ENCODE measurements at regions not wholly inside any gene's neighbourhood (a gene's known extent, or its start where the extent isn't known, plus 50 kb on each side); places are given as distances from the start of the nearest gene placed in this dataset.

GRCh38 chr9:79247021-79247420 lies 324.7 kb upstream of the TLE4 start:
- Mint-ChIP-seq H3K36me3 (no peaks in the 10 kb centered on the region), H3K4me1 (no peaks in the 10 kb centered on the region), H3K27me3 (ENCODE audit: low read depth in 2 of 2) (peaks cover 0 to 3% of the 10 kb centered on the region in 2 donors), H3K27ac (no peak overlapping the region), H3K9me3 (peaks cover 0 to 2% of the 10 kb centered on the region in 2 donors), H3K4me3 (no peak overlapping the region)
- no peaks in the 10 kb centered on the region for H3K36me3 ChIP-seq (ENCODE audit: control insufficient read depth, insufficient read depth, low read length)
- ATAC-seq (no peak), DNase-seq (no peak)
- no peak overlapping the region for H3K4me3 ChIP-seq (ENCODE audit: low read length)
- H3K4me1 ChIP-seq (ENCODE audit: control insufficient read depth, insufficient read depth, low read length) = no peaks in the 10 kb centered on the region
- TF ChIP-seq CTCF (IDR thresholded peaks at IDR 0.05) = no peak
- H3K27ac ChIP-seq (ENCODE audit: low read length) = no peak overlapping the region
- no peaks in the 10 kb centered on the region for H3K27me3 ChIP-seq (ENCODE audit: control insufficient read depth, insufficient read depth, low read length)
- intact Hi-C loops (cut with micrococcal nuclease) = no loop called here
- no peaks in the 10 kb centered on the region for H3K9me3 ChIP-seq (ENCODE audit: control insufficient read depth, insufficient read depth, low read length)

GRCh38 chr9:79250806-79251205 lies 321.0 kb upstream of the TLE4 start:
- 56% methylated on average over 1 of the region's 1 CpG for WGBS (ENCODE audit: insufficient coverage)
- H3K36me3 ChIP-seq (ENCODE audit: control insufficient read depth, insufficient read depth, low read length) = no peaks in the 10 kb centered on the region
- H3K4me3 Mint-ChIP-seq = no peak overlapping the region
- no peak for ATAC-seq
- intact Hi-C loops (cut with micrococcal nuclease) = no loop called here
- peaks cover 0 to 2% of the 10 kb centered on the region in 2 donors for H3K9me3 Mint-ChIP-seq
- H3K4me1 Mint-ChIP-seq = no peaks in the 10 kb centered on the region
- no peak overlapping the region for H3K27ac ChIP-seq (ENCODE audit: low read length)
- peaks cover 0 to 2% of the 10 kb centered on the region in 2 donors for H3K27me3 Mint-ChIP-seq (ENCODE audit: low read depth in 2 of 2)
- no peak overlapping the region for H3K27ac Mint-ChIP-seq
- no peak overlapping the region for H3K4me3 ChIP-seq (ENCODE audit: low read length)
- no peak for DNase-seq
- no peaks in the 10 kb centered on the region for H3K27me3 ChIP-seq (ENCODE audit: control insufficient read depth, insufficient read depth, low read length)
- H3K36me3 Mint-ChIP-seq = no peaks in the 10 kb centered on the region
- H3K4me1 ChIP-seq (ENCODE audit: control insufficient read depth, insufficient read depth, low read length) = no peaks in the 10 kb centered on the region
- no peaks in the 10 kb centered on the region for H3K9me3 ChIP-seq (ENCODE audit: control insufficient read depth, insufficient read depth, low read length)
- TF ChIP-seq CTCF (IDR thresholded peaks at IDR 0.05) = no peak

- no peaks in the 10 kb centered on the region for H3K4me1 ChIP-seq (ENCODE audit: control insufficient read depth, insufficient read depth, low read length)
- H3K9me3 ChIP-seq (ENCODE audit: control insufficient read depth, insufficient read depth, low read length) = no peaks in the 10 kb centered on the region
- no peak for DNase-seq
- peaks cover 4% of the 10 kb centered on the region for H3K27me3 ChIP-seq (ENCODE audit: control insufficient read depth, insufficient read depth, low read length)
- H3K36me3 ChIP-seq (ENCODE audit: control insufficient read depth, insufficient read depth, low read length) = no peaks in the 10 kb centered on the region
- TF ChIP-seq CTCF (IDR thresholded peaks at IDR 0.05) = no peak
- no peak for ATAC-seq
- WGBS (ENCODE audit: insufficient coverage) = 93% methylated on average over 7 of the region's 8 CpGs
- no peak overlapping the region for H3K4me3 ChIP-seq (ENCODE audit: low read length)
- Mint-ChIP-seq H3K9me3 (no peaks in the 10 kb centered on the region), H3K36me3 (no peaks in the 10 kb centered on the region), H3K4me1 (no peaks in the 10 kb centered on the region), H3K27ac (no peak overlapping the region), H3K27me3 (ENCODE audit: low read depth in 2 of 2) (peaks cover 4 to 8% of the 10 kb centered on the region in 2 donors), H3K4me3 (no peak overlapping the region)
- intact Hi-C loops (cut with micrococcal nuclease) = no loop called here
- H3K27ac ChIP-seq (ENCODE audit: low read length) = no peak overlapping the region
Observed at GRCh38 chr9:79254900-79255650, 316.7 kb upstream of the TLE4 start.
